Gastrocnemius medialis (tissue), 4 donors: ENCODE measurements at regions not wholly inside any gene's neighbourhood (a gene's known extent, or its start where the extent isn't known, plus 50 kb on each side); places are given as distances from the start of the nearest gene placed in this dataset.

Source experiments
- ATAC-seq, 2 donors: fragments of 150-250 bp; one replicate each; pipeline ENCODE4 v1.9.1; 2016
- DNase-seq, 2 donors: peaks; one replicate each; pipeline ENCODE4 v3.0.0-alpha.2; 2019
- H3K27ac ChIP-seq, 4 donors: fragments of 200-600 bp; sonication (generic); 1 replicate in 1 of 4; 2 replicates in 3 of 4; pipeline ENCODE4 v1.5.1; 2016 to 2018; ENCODE audit warnings: mild to moderate bottlenecking in 2 of 4, moderate library complexity in 1 of 4
- H3K27me3 ChIP-seq, 3 donors: fragments of 200-600 bp; sonication (generic) in 2 of 3; 1 replicate in 1 of 3; 2 replicates in 2 of 3; pipeline versions ENCODE4 v1.5.1 to v1.6.0; 2016 to 2019; ENCODE audit warnings: mild to moderate bottlenecking in 1 of 3, moderate library complexity in 1 of 3
- H3K36me3 ChIP-seq, 2 donors: fragments of 200-600 bp; sonication (generic) in 1 of 2; one replicate each; pipeline ENCODE4 v1.5.1; 2017 to 2018
- H3K4me1 ChIP-seq, 2 donors: fragments of 200-600 bp; sonication (generic) in 1 of 2; one replicate each; pipeline ENCODE4 v1.5.1; 2016 to 2017; ENCODE audit warnings: mild to moderate bottlenecking in 2 of 2
- H3K4me3 ChIP-seq, 4 donors: fragments of 200-600 bp; sonication (generic) in 3 of 4; 1 replicate in 1 of 4; 2 replicates in 3 of 4; pipeline ENCODE4 v1.5.1; 2016 to 2019; ENCODE audit warnings: mild to moderate bottlenecking in 2 of 4
- H3K9me3 ChIP-seq, 3 donors: fragments of 200-600 bp; sonication (generic) in 2 of 3; 1 replicate in 1 of 3; 2 replicates in 2 of 3; pipeline ENCODE4 v1.5.1; 2016 to 2019
- POLR2A ChIP-seq, 2 donors: fragments of 450-650 bp; IDR thresholded peaks; one replicate each; pipeline ENCODE4 v1.6.1; 2017; ENCODE audit warnings: antibody characterized with exemption in 2 of 2, mild to moderate bottlenecking in 2 of 2, moderate library complexity in 2 of 2
- in situ Hi-C, 4 donors: fragments of 200-750 bp; cut with MboI; loops; one replicate each; pipeline versions ENCODE4 v1.15.0 to v1.8.0; 2017; ENCODE audit warnings: low sequenced_read_pairs in 4 of 4
- intact Hi-C: fragments of 100-400 bp; cut with DNase I; formaldehyde crosslinking; loops from one replicate; pipeline ENCODE4 v1.15.1; 2023; ENCODE audit warnings: low total_unique reads
- TF ChIP-seq, protein P1 (sequence below), 5 experiments: fragments of 450-650 bp in 3 of 5; fragments of 200-600 bp in 2 of 5; sonication (generic) in 2 of 5; IDR thresholded peaks in 4 of 5; conservative IDR thresholded peaks in 1 of 5; 1 replicate in 4 of 5; 2 replicates in 1 of 5; pipeline ENCODE4 v1.5.1; 2016 to 2019; ENCODE audit warnings: antibody characterized with exemption in 5 of 5, mild to moderate bottlenecking in 3 of 5, moderate library complexity in 3 of 5

DNA sequence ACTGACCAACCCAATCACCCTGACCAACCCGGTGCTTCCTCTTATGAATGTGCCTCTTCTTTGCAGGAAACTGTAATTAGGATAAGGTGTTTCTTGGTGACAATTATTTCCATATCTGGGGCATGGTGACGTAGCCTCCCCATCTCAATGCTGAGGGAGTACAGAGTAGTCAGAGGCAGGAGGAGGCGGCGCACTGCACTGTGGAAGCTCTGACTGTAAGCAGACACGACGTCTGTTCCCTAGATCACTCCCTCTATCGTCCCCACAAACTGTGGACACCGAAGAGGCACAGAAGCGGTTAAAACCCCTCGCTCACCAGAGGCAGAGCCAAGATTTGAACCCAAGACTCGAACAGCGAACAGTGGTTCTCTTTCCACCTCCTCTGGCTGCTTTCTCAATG lies 231.0 kb upstream of the IGF1R start:
- intact Hi-C loops (no loop called here), in situ Hi-C loops (loop anchor here in 3 of 4 donors (5.0 to 25.0 kb wide), 3 partner anchors 100 to 513 kb away; no protein-coding TSS in a partner anchor)
- H3K36me3 ChIP-seq = no peaks in the 10 kb centered on the region
- H3K27ac ChIP-seq = no peak overlapping the region
- H3K9me3 ChIP-seq = no peaks in the 10 kb centered on the region
- H3K4me3 ChIP-seq = no peak overlapping the region
- H3K27me3 ChIP-seq = peaks cover 14 to 17% (median 16%) of the 10 kb centered on the region in 3 donors
- TF ChIP-seq, protein P1, sequence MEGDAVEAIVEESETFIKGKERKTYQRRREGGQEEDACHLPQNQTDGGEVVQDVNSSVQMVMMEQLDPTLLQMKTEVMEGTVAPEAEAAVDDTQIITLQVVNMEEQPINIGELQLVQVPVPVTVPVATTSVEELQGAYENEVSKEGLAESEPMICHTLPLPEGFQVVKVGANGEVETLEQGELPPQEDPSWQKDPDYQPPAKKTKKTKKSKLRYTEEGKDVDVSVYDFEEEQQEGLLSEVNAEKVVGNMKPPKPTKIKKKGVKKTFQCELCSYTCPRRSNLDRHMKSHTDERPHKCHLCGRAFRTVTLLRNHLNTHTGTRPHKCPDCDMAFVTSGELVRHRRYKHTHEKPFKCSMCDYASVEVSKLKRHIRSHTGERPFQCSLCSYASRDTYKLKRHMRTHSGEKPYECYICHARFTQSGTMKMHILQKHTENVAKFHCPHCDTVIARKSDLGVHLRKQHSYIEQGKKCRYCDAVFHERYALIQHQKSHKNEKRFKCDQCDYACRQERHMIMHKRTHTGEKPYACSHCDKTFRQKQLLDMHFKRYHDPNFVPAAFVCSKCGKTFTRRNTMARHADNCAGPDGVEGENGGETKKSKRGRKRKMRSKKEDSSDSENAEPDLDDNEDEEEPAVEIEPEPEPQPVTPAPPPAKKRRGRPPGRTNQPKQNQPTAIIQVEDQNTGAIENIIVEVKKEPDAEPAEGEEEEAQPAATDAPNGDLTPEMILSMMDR (IDR thresholded peaks at IDR 0.05 in 4 of 5, conservative IDR thresholded peaks at IDR 0.05 in 1 of 5) = no peak
- TF ChIP-seq POLR2A (IDR thresholded peaks at IDR 0.05) = no peak
- no peak for ATAC-seq
- peaks cover 7 to 9% of the 10 kb centered on the region in 2 donors for H3K4me1 ChIP-seq
- no peak for DNase-seq

DNA sequence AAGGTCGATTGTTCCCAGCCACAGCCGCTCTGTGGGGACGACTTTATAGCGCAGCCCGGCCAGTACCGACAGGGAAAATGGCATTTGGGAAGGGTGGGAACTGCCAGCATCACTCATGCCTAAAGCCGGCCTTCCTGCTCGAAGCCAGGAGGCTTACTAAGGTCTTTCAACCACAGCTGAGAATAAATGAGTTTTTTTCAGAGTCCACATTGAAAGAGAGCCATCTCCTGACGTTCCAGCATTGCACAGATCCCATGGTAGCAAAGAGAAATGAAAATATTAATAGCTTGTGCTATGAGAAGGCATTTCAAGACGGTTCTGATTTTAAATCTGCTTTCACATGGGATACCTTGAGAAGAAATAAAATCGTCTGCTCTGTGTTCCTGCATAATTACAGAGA lies 230.2 kb upstream of the IGF1R start:
- ATAC-seq (no peak), DNase-seq (no peak)
- H3K4me1 ChIP-seq = peaks cover 7 to 9% of the 10 kb centered on the region in 2 donors
- H3K27ac ChIP-seq = no peak overlapping the region
- no peak for TF ChIP-seq POLR2A (IDR thresholded peaks at IDR 0.05)
- TF ChIP-seq, protein P1 (IDR thresholded peaks at IDR 0.05 in 4 of 5, conservative IDR thresholded peaks at IDR 0.05 in 1 of 5) = no peak
- H3K36me3 ChIP-seq = no peaks in the 10 kb centered on the region
- in situ Hi-C loops (loop anchor here in 3 of 4 donors (5.0 to 25.0 kb wide), 3 partner anchors 101 to 513 kb away; no protein-coding TSS in a partner anchor), intact Hi-C loops (no loop called here)
- no peak overlapping the region for H3K4me3 ChIP-seq
- H3K27me3 ChIP-seq = peaks cover 17 to 20% (median 18%) of the 10 kb centered on the region in 3 donors
- H3K9me3 ChIP-seq = no peaks in the 10 kb centered on the region

DNA sequence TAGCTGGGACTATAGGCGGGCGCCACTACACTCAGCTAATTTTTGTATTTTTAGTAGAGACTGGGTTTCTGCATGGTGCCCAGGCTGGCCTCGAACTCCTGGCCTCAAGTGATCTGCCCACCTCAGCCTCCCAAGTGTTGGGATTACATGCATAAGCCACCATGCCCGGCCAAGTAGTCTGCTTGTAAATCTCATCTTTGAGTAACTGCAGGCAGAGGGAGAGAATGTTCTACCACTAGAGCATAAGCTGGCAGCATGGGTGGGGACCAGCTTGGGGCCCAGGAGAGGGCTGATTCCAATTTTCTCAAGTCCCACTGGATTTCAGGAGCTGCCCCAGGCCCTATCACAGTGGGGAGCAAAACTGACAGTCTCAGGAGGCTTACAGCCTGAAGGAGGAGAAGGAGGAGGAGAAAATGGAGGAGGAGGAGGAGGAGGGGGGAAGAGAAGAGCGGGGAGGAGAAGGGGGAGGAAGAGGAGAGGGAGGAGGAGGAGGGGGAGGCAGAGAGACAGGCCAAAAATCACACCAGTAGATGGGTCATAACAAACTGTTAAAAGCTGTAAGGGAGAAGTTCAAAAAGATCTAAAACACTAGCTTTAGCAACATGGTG lies 229.1 kb upstream of the IGF1R start:
- Histone ChIP-seq H3K9me3 (no peaks in the 10 kb centered on the region), H3K27ac (no peak overlapping the region), H3K27me3 (peaks cover 17 to 21% (median 18%) of the 10 kb centered on the region in 3 donors), H3K4me3 (no peak overlapping the region), H3K36me3 (no peaks in the 10 kb centered on the region), H3K4me1 (peaks cover 7 to 9% of the 10 kb centered on the region in 2 donors)
- no peak for ATAC-seq
- in situ Hi-C loops = loop anchor here in 3 of 4 donors (5.0 to 25.0 kb wide), 3 partner anchors 102 to 514 kb away; no protein-coding TSS in a partner anchor
- no peak for DNase-seq
- TF ChIP-seq, protein P1 (IDR thresholded peaks at IDR 0.05 in 4 of 5, conservative IDR thresholded peaks at IDR 0.05 in 1 of 5) = no peak
- TF ChIP-seq POLR2A (IDR thresholded peaks at IDR 0.05) = no peak
- intact Hi-C loops = no loop called here

DNA sequence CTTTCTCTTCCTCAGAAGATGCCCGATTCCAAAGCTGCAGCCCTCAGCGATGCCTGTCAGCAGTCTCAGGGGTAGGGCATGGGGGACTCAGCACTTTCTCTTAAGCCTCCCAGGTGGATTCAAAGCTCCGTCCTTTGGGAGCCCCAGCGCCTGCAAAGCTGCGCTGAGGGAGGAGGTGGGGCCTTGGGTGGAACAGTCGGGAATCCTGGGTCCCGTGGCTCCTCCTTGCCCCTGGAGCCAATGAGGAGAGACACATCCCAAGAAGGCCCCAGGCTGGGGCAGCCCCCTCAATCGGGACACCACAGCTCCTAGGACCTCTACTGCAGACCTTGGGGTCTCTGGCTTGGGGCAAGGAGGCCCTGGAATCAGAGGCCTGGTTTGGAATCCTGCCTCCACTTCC lies 227.5 kb upstream of the IGF1R start:
- TF ChIP-seq, protein P1 (IDR thresholded peaks at IDR 0.05 in 4 of 5, conservative IDR thresholded peaks at IDR 0.05 in 1 of 5) = no peak
- TF ChIP-seq POLR2A (IDR thresholded peaks at IDR 0.05) = no peak
- Histone ChIP-seq H3K27me3 (peaks cover 17 to 21% (median 18%) of the 10 kb centered on the region in 3 donors), H3K4me3 (no peak overlapping the region), H3K36me3 (no peaks in the 10 kb centered on the region), H3K9me3 (no peaks in the 10 kb centered on the region), H3K27ac (no peak overlapping the region), H3K4me1 (peaks cover 7 to 9% of the 10 kb centered on the region in 2 donors)
- in situ Hi-C loops = loop anchor here in 3 of 4 donors (5.0 to 25.0 kb wide), 4 partner anchors 106 to 509 kb away; no protein-coding TSS in a partner anchor
- intact Hi-C loops = loop anchor here (1.0 kb wide), 1 partner anchor 110 kb away; no protein-coding TSS in a partner anchor
- ATAC-seq (no peak), DNase-seq (no peak)
